ENCODE measurements at regions not wholly inside any gene's neighbourhood (a gene's known extent, or its start where the extent isn't known, plus 50 kb on each side); places are given as distances from the start of the nearest gene placed in this dataset.

- no peak overlapping the region for H3K4me3 ChIP-seq (IDR thresholded peaks at IDR 0.05; ENCODE audit: insufficient read depth, low read depth, low read length)
- no peak overlapping the region for H3K27ac ChIP-seq
- no peaks in the 10 kb centered on the region for H3K79me2 ChIP-seq (ENCODE audit: insufficient read depth, low read depth)
- H3K9ac ChIP-seq, result no peak overlapping the region
- H2AFZ ChIP-seq (ENCODE audit: low read depth), result no peak overlapping the region
- no peaks in the 10 kb centered on the region for H3K4me1 ChIP-seq (ENCODE audit: low read depth, poor library complexity, severe bottlenecking)
- no peak for TF ChIP-seq CTCF (conservative IDR thresholded peaks at IDR 0.05; ENCODE audit: low read depth, low read length)
- no peaks in the 10 kb centered on the region for H3K36me3 ChIP-seq (ENCODE audit: insufficient read depth)
- no peaks in the 10 kb centered on the region for H4K20me1 ChIP-seq (ENCODE audit: insufficient read depth)
- H3K27me3 ChIP-seq (ENCODE audit: insufficient read depth, low read depth), result no peaks in the 10 kb centered on the region
- no peak overlapping the region for H3K4me2 ChIP-seq
These were observed 482.9 kb downstream of the PTPRU start for GRCh38 chr1:29719253-29719652.

- Histone ChIP-seq H4K20me1 (ENCODE audit: insufficient read depth) (no peaks in the 10 kb centered on the region), H3K4me2 (no peak overlapping the region), H3K79me2 (ENCODE audit: insufficient read depth, low read depth) (no peaks in the 10 kb centered on the region), H3K4me3 (IDR thresholded peaks at IDR 0.05; ENCODE audit: insufficient read depth, low read depth, low read length) (no peak overlapping the region), H3K36me3 (ENCODE audit: insufficient read depth) (no peaks in the 10 kb centered on the region), H3K27ac (no peak overlapping the region), H3K4me1 (ENCODE audit: low read depth, poor library complexity, severe bottlenecking) (no peaks in the 10 kb centered on the region), H3K9ac (no peak overlapping the region), H3K27me3 (ENCODE audit: insufficient read depth, low read depth) (no peaks in the 10 kb centered on the region), H2AFZ (ENCODE audit: low read depth) (no peak overlapping the region)
- no peak for TF ChIP-seq CTCF (conservative IDR thresholded peaks at IDR 0.05; ENCODE audit: low read depth, low read length)
These were observed 482.5 kb downstream of the PTPRU start for GRCh38 chr1:29718791-29719190.

- Histone ChIP-seq H3K27ac (no peak overlapping the region), H3K27me3 (ENCODE audit: insufficient read depth, low read depth) (no peaks in the 10 kb centered on the region), H3K4me3 (IDR thresholded peaks at IDR 0.05; ENCODE audit: insufficient read depth, low read depth, low read length) (no peak overlapping the region), H3K4me2 (no peak overlapping the region), H3K4me1 (ENCODE audit: low read depth, poor library complexity, severe bottlenecking) (no peaks in the 10 kb centered on the region), H3K79me2 (ENCODE audit: insufficient read depth, low read depth) (no peaks in the 10 kb centered on the region), H2AFZ (ENCODE audit: low read depth) (no peak overlapping the region), H3K36me3 (ENCODE audit: insufficient read depth) (no peaks in the 10 kb centered on the region), H4K20me1 (ENCODE audit: insufficient read depth) (no peaks in the 10 kb centered on the region), H3K9ac (no peak overlapping the region)
- no peak for TF ChIP-seq CTCF (conservative IDR thresholded peaks at IDR 0.05; ENCODE audit: low read depth, low read length)
These were observed 480.0 kb downstream of the PTPRU start for GRCh38 chr1:29716306-29716705.

GRCh38 chr1:29713857-29714256 is 477.5 kb downstream of the PTPRU start:
- no peaks in the 10 kb centered on the region for H3K4me1 ChIP-seq (ENCODE audit: low read depth, poor library complexity, severe bottlenecking)
- TF ChIP-seq CTCF (conservative IDR thresholded peaks at IDR 0.05; ENCODE audit: low read depth, low read length), result no peak

More at GRCh38 chr1:29713857-29714256, 477.5 kb downstream of the PTPRU start:
- Histone ChIP-seq H3K9ac (no peak overlapping the region), H3K27me3 (ENCODE audit: insufficient read depth, low read depth) (no peaks in the 10 kb centered on the region), H4K20me1 (ENCODE audit: insufficient read depth) (no peaks in the 10 kb centered on the region), H2AFZ (ENCODE audit: low read depth) (no peak overlapping the region), H3K4me2 (no peak overlapping the region), H3K27ac (no peak overlapping the region), H3K79me2 (ENCODE audit: insufficient read depth, low read depth) (no peaks in the 10 kb centered on the region), H3K4me3 (IDR thresholded peaks at IDR 0.05; ENCODE audit: insufficient read depth, low read depth, low read length) (no peak overlapping the region), H3K36me3 (ENCODE audit: insufficient read depth) (no peaks in the 10 kb centered on the region)

All from KMS-11 (cell line).